Left lung (tissue), 4 donors: ENCODE measurements at regions not wholly inside any gene's neighbourhood (a gene's known extent, or its start where the extent isn't known, plus 50 kb on each side); places are given as distances from the start of the nearest gene placed in this dataset.

Experiments used
- ATAC-seq: fragments of 200-7000 bp; cut with Tn5 transposase; one replicate; pipeline ENCODE4 v1.9.1; 2020; ENCODE audit warnings: moderate library complexity
- DNase-seq, 4 donors: peaks; one replicate each; pipeline ENCODE4 v3.0.0-alpha.2; 2013 to 2020
- H3K27ac ChIP-seq, 2 donors: fragments of 200-600 bp; sonication (generic) in 1 of 2; one replicate each; pipeline versions ENCODE4 v1.5.0 to v1.8.0; 2020 to 2021
- H3K27me3 ChIP-seq, 2 donors: fragments of 200-600 bp; sonication (generic) in 1 of 2; one replicate each; pipeline versions ENCODE4 v1.5.0 to v1.8.0; 2020 to 2021
- H3K36me3 ChIP-seq, 2 donors: fragments of 200-600 bp; sonication (generic) in 1 of 2; one replicate each; pipeline versions ENCODE4 v1.5.0 to v1.8.0; 2020 to 2021
- H3K4me1 ChIP-seq, 2 donors: fragments of 200-600 bp; one replicate each; pipeline ENCODE4 v1.8.0; 2021
- H3K4me3 ChIP-seq, 2 donors: fragments of 200-600 bp; sonication (generic) in 1 of 2; one replicate each; pipeline versions ENCODE4 v1.5.0 to v1.8.0; 2020 to 2021; ENCODE audit warnings: mild to moderate bottlenecking in 1 of 2
- H3K9me3 ChIP-seq, 2 donors: fragments of 200-600 bp; sonication (generic) in 1 of 2; one replicate each; pipeline versions ENCODE4 v1.5.0 to v1.8.0; 2020 to 2021
- CTCF ChIP-seq, 2 donors: fragments of 200-600 bp; sonication (generic) in 1 of 2; IDR thresholded peaks; one replicate each; pipeline versions ENCODE4 v1.5.0 to v1.8.0; 2021; ENCODE audit warnings: antibody characterized with exemption in 2 of 2
- intact Hi-C, 2 donors: fragments of 100-400 bp; cut with DNase I; formaldehyde crosslinking; loops; one replicate each; pipeline versions ENCODE4 v1.11.2 to v1.14.2; 2022
- donor health status: DM: no; HTN: yes; CAD: no.
- donor health status: DM: no; HTN: no; CAD: no.

GRCh38 chr3:26763723-26764122 lies 141.2 kb downstream of the LRRC3B start:
- no peak for ATAC-seq

DNA sequence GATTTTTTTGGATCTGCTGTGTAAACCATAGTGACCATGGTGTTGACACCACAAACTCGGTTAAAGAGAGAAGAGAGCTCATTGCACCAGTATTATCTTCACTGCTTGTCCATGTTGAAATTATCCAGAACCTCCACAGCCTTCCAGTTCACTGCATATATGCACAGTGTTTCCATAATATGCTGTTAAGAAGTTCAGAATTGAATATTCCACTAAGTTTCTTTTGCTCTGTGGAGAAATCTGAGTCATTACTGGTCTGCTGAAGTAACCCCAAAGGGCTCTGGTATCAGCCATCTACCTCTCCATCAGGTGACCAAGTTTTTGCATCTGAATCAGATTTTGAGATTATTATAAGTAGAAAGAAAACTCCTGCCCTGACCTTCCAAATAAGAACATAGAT lies 143.5 kb downstream of the LRRC3B start:
- Histone ChIP-seq H3K4me3 (no peak overlapping the region), H3K27me3 (no peaks in the 10 kb centered on the region), H3K4me1 (no peaks in the 10 kb centered on the region), H3K36me3 (no peaks in the 10 kb centered on the region), H3K27ac (no peak overlapping the region), H3K9me3 (peaks cover 0 to 8% of the 10 kb centered on the region in 2 donors)
- TF ChIP-seq CTCF (IDR thresholded peaks at IDR 0.05), result no peak
- intact Hi-C loops, result no loop called here
- ATAC-seq (no peak), DNase-seq (no peak)

More at GRCh38 chr3:26763723-26764122, 141.2 kb downstream of the LRRC3B start:
- intact Hi-C loops, result no loop called here
- H3K9me3 ChIP-seq, result peaks cover 0 to 6% of the 10 kb centered on the region in 2 donors
- H3K4me1 ChIP-seq, result no peaks in the 10 kb centered on the region
- DNase-seq, result no peak
- no peaks in the 10 kb centered on the region for H3K36me3 ChIP-seq
- no peak overlapping the region for H3K4me3 ChIP-seq
- H3K27me3 ChIP-seq, result no peaks in the 10 kb centered on the region
- TF ChIP-seq CTCF (IDR thresholded peaks at IDR 0.05), result no peak
- H3K27ac ChIP-seq, result no peak overlapping the region

DNA sequence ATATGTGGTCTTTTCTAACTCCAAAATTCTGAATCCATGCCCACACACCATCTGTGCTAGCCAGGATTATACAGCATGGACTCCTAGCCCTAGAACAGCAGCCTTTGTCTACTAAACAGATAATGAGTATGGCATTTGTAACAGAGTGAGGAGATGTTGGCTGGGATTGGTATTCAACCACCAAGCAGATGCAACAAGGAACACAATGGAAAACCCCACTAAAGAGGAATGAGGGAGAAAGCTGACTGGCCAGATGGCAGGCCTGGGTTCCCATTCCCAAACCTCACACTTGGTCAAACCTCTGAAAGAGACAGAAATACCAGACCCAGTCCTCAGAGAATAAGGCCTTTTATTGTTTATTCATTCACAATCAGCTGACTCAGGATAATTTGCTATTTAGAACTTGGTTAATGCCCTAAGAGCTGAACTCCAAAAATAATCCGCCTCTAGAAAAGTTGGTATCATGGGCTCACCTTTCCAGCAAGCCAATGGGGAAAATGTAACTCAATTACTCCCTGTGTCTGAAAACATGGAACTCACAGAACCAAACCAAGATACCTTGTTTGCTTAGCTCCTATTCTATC lies 145.6 kb downstream of the LRRC3B start:
- H3K4me3 ChIP-seq, result no peak overlapping the region
- H3K9me3 ChIP-seq, result peaks cover 0 to 13% of the 10 kb centered on the region in 2 donors
- no peak for TF ChIP-seq CTCF (IDR thresholded peaks at IDR 0.05)
- no peaks in the 10 kb centered on the region for H3K4me1 ChIP-seq
- no peaks in the 10 kb centered on the region for H3K27me3 ChIP-seq
- DNase-seq (no peak), ATAC-seq (no peak)
- H3K36me3 ChIP-seq, result no peaks in the 10 kb centered on the region
- H3K27ac ChIP-seq, result no peak overlapping the region
- intact Hi-C loops, result no loop called here

GRCh38 chr3:26799679-26800317 lies 177.2 kb downstream of the LRRC3B start:
- Histone ChIP-seq H3K9me3 (peaks cover 0 to 5% of the 10 kb centered on the region in 2 donors), H3K36me3 (no peaks in the 10 kb centered on the region), H3K27ac (no peak overlapping the region), H3K27me3 (no peaks in the 10 kb centered on the region), H3K4me1 (no peaks in the 10 kb centered on the region), H3K4me3 (no peak overlapping the region)
- ATAC-seq, result no peak
- DNase-seq, result no peak
- intact Hi-C loops, result no loop called here
- TF ChIP-seq CTCF (IDR thresholded peaks at IDR 0.05), result no peak

GRCh38 chr3:26807272-26807671 lies 184.7 kb downstream of the LRRC3B start:
- Histone ChIP-seq H3K4me1 (no peaks in the 10 kb centered on the region), H3K9me3 (peaks cover 0 to 15% of the 10 kb centered on the region in 2 donors), H3K27ac (no peak overlapping the region), H3K27me3 (no peaks in the 10 kb centered on the region), H3K36me3 (no peaks in the 10 kb centered on the region), H3K4me3 (no peak overlapping the region)
- DNase-seq (no peak), ATAC-seq (no peak)
- intact Hi-C loops, result no loop called here
- no peak for TF ChIP-seq CTCF (IDR thresholded peaks at IDR 0.05)
